Bronchial epithelial cell (primary cell): ENCODE measurements at regions not wholly inside any gene's neighbourhood (a gene's known extent, or its start where the extent isn't known, plus 50 kb on each side); places are given as distances from the start of the nearest gene placed in this dataset.

Source experiments
- DNase-seq: peaks from one replicate; pipeline ENCODE4 v3.0.0-alpha.2; 2010; ENCODE audit warnings: low read depth
- FAIRE-seq: peaks from 2 replicates; lab custom pipeline; 2011; peaks lifted over from hg19 to GRCh38; lab: Jason Lieb, UNC
- H3K27me3 ChIP-seq: 2 replicates; pipeline ENCODE4 v1.5.1; 2011; ENCODE audit warnings: low read length; ENCODE audit not compliant: control insufficient read depth, insufficient read depth
- H3K36me3 ChIP-seq: 2 replicates; pipeline ENCODE4 v1.5.1; 2011; ENCODE audit warnings: low read length; ENCODE audit not compliant: control insufficient read depth, insufficient read depth
- H3K4me3 ChIP-seq: 2 replicates; pipeline ENCODE4 v1.5.1; 2011; ENCODE audit warnings: mild to moderate bottlenecking, low read depth, low read length, control low read depth
- CTCF ChIP-seq: IDR thresholded peaks from 2 replicates; pipeline ENCODE4 v1.5.1; 2011; ENCODE audit warnings: mild to moderate bottlenecking, moderate library complexity, low read length, control low read depth, inconsistent platforms; ENCODE audit not compliant: insufficient read depth, severe bottlenecking

- Histone ChIP-seq H3K4me3 (no peak overlapping the region), H3K27me3 (no peaks in the 10 kb centered on the region), H3K36me3 (no peaks in the 10 kb centered on the region)
- peak; percentile 73 for DNase-seq
- no peak for FAIRE-seq
- TF ChIP-seq CTCF = no peak
These were observed 631.3 kb downstream of the DIAPH3 start for GRCh38 chr13:59532405-59532804.

- no peak for FAIRE-seq
- Histone ChIP-seq H3K4me3 (no peak overlapping the region), H3K36me3 (no peaks in the 10 kb centered on the region), H3K27me3 (no peaks in the 10 kb centered on the region)
- no peak for TF ChIP-seq CTCF
- peak; percentile 79 for DNase-seq
These were observed 629.9 kb downstream of the DIAPH3 start for GRCh38 chr13:59533561-59534555.

GRCh38 chr13:59534806-59535205 lies 628.9 kb downstream of the DIAPH3 start:
- Histone ChIP-seq H3K4me3 (no peak overlapping the region), H3K27me3 (no peaks in the 10 kb centered on the region), H3K36me3 (no peaks in the 10 kb centered on the region)
- FAIRE-seq = no peak
- no peak for TF ChIP-seq CTCF
- DNase-seq = no peak

DNA sequence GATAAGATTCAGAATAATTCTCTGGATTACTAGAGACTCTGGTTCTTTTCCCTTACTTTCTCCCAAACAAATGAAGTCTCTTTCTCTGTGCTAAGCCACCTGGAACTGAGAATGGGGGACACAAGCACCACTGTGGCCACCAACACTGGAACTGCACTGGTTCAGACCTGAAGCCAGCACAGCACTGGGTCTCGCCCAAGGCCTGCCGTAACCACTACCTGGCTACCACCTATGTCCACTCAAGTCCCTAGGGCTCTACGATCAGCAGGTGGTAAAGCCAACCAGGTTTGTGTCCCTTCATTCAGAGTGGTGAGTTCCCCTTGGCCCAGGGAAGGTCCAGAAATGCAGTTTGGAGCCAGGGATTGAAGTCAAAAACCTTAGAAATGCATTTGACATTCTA lies 626.2 kb downstream of the DIAPH3 start:
- Histone ChIP-seq H3K27me3 (no peaks in the 10 kb centered on the region), H3K4me3 (no peak overlapping the region), H3K36me3 (no peaks in the 10 kb centered on the region)
- no peak for FAIRE-seq
- no peak for TF ChIP-seq CTCF
- no peak for DNase-seq

GRCh38 chr13:59538512-59538911 lies 625.2 kb downstream of the DIAPH3 start:
- H3K36me3 ChIP-seq = no peaks in the 10 kb centered on the region
- no peak for TF ChIP-seq CTCF
- FAIRE-seq (no peak), DNase-seq (no peak)
- no peaks in the 10 kb centered on the region for H3K27me3 ChIP-seq
- H3K4me3 ChIP-seq = no peak overlapping the region
